Transverse colon (tissue), 4 donors: ENCODE measurements at regions not wholly inside any gene's neighbourhood (a gene's known extent, or its start where the extent isn't known, plus 50 kb on each side); places are given as distances from the start of the nearest gene placed in this dataset.

Experiments used
- POLR2A ChIP-seq: fragments of 450-650 bp; IDR thresholded peaks from one replicate; pipeline ENCODE4 v1.6.1; 2016; ENCODE audit warnings: antibody characterized with exemption, mild to moderate bottlenecking, moderate library complexity
- POLR2AphosphoS5 ChIP-seq, 3 donors: sonication (generic); formaldehyde crosslinking; IDR thresholded peaks; one replicate each; pipeline ENCODE4 v1.6.1; 2016; ENCODE audit warnings: antibody characterized with exemption in 3 of 3
- TF ChIP-seq, protein P1 (sequence below), 5 experiments: fragments of 200-600 bp in 3 of 5; fragments of 450-650 bp in 2 of 5; sonication (generic) in 3 of 5; IDR thresholded peaks; 1 replicate in 2 of 5; 2 replicates in 3 of 5; pipeline ENCODE4 v1.5.1; 2016 to 2017; ENCODE audit warnings: antibody characterized with exemption in 5 of 5, inconsistent platforms in 3 of 5, mild to moderate bottlenecking in 2 of 5, moderate library complexity in 1 of 5

DNA sequence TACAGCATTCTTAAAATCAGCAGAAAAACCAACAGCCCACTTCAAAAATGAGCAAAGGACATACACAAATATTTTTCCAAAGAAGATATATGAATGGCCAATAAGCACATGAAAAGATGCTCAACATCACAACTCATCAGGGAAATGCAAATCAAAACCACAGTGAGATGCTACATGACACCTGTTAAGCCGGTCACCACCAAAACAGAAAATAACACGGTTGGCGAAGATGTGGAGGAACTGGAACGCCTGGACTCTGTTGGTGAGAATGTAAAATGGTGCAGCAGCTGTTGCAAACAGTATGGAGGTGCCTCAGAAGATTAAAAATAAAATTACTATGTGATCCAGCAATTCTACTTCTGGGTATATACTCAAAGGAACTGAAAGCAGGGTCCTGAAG is 184.8 kb downstream of the INHBB start:
- TF ChIP-seq, protein P1, sequence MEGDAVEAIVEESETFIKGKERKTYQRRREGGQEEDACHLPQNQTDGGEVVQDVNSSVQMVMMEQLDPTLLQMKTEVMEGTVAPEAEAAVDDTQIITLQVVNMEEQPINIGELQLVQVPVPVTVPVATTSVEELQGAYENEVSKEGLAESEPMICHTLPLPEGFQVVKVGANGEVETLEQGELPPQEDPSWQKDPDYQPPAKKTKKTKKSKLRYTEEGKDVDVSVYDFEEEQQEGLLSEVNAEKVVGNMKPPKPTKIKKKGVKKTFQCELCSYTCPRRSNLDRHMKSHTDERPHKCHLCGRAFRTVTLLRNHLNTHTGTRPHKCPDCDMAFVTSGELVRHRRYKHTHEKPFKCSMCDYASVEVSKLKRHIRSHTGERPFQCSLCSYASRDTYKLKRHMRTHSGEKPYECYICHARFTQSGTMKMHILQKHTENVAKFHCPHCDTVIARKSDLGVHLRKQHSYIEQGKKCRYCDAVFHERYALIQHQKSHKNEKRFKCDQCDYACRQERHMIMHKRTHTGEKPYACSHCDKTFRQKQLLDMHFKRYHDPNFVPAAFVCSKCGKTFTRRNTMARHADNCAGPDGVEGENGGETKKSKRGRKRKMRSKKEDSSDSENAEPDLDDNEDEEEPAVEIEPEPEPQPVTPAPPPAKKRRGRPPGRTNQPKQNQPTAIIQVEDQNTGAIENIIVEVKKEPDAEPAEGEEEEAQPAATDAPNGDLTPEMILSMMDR (IDR thresholded peaks at IDR 0.05): no peak
- TF ChIP-seq POLR2A: no peak
- no peak for TF ChIP-seq POLR2AphosphoS5 (IDR thresholded peaks at IDR 0.05)
